ENCODE measurements at regions not wholly inside any gene's neighbourhood (a gene's known extent, or its start where the extent isn't known, plus 50 kb on each side); places are given as distances from the start of the nearest gene placed in this dataset.

DNA sequence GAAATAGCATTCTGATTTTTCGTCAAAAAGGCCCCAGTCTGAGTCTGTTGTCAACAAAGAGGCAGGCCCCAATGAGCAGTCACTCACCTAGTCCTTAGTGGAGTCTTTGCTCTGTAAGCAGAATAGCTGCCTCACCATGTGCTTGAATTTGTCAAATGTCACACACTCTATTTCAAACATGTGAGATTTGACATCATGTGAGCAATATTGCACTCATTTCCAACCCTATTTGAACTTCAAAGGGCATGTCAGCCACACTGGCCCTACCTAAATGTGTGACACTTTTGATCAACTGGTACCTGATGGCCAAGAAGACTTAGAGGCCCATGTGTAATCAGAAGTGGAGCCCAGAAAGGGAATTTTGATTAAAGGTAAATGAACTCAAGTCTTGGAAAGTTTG, 59.4 kb upstream of the PLAC1 start:
- Histone ChIP-seq H3K4me3 (no peak overlapping the region), H3K27ac (no peak overlapping the region), H3K4me1 (no peaks in the 10 kb centered on the region), H3K27me3 (peaks cover 0 to 35% of the 10 kb centered on the region in 2 donors), H3K36me3 (no peaks in the 10 kb centered on the region), H3K9me3 (no peaks in the 10 kb centered on the region)
- no peak for DNase-seq (ENCODE audit: low spot score in 2 of 2)
- TF ChIP-seq POLR2AphosphoS5 (IDR thresholded peaks at IDR 0.05) (no peak), CTCF (IDR thresholded peaks at IDR 0.05) (no peak), POLR2A (IDR thresholded peaks at IDR 0.05) (no peak)
- intact Hi-C loops (cut with DNase I; ENCODE audit: low total_unique reads): no loop called here

- Histone ChIP-seq H3K9me3 (no peaks in the 10 kb centered on the region), H3K36me3 (no peaks in the 10 kb centered on the region), H3K27me3 (peaks cover 0 to 39% of the 10 kb centered on the region in 2 donors), H3K27ac (no peak overlapping the region), H3K4me3 (no peak overlapping the region), H3K4me1 (no peaks in the 10 kb centered on the region)
- DNase-seq (ENCODE audit: low spot score in 2 of 2): no peak
- intact Hi-C loops (cut with DNase I; ENCODE audit: low total_unique reads): no loop called here
- TF ChIP-seq POLR2AphosphoS5 (IDR thresholded peaks at IDR 0.05) (no peak), POLR2A (IDR thresholded peaks at IDR 0.05) (no peak), CTCF (IDR thresholded peaks at IDR 0.05) (no peak)
Observed at GRCh38 chrX:134716620-134717012, 58.3 kb upstream of the PLAC1 start.

GRCh38 chrX:134715930-134716619, 57.8 kb upstream of the PLAC1 start:
- Histone ChIP-seq H3K4me3 (no peak overlapping the region), H3K27ac (no peak overlapping the region), H3K9me3 (no peaks in the 10 kb centered on the region), H3K27me3 (peaks cover 0 to 44% of the 10 kb centered on the region in 2 donors), H3K4me1 (no peaks in the 10 kb centered on the region), H3K36me3 (no peaks in the 10 kb centered on the region)
- intact Hi-C loops (cut with DNase I; ENCODE audit: low total_unique reads): no loop called here
- TF ChIP-seq POLR2AphosphoS5 (IDR thresholded peaks at IDR 0.05) (no peak), POLR2A (IDR thresholded peaks at IDR 0.05) (no peak), CTCF (IDR thresholded peaks at IDR 0.05) (no peak)
- no peak for DNase-seq (ENCODE audit: low spot score in 2 of 2)

DNA sequence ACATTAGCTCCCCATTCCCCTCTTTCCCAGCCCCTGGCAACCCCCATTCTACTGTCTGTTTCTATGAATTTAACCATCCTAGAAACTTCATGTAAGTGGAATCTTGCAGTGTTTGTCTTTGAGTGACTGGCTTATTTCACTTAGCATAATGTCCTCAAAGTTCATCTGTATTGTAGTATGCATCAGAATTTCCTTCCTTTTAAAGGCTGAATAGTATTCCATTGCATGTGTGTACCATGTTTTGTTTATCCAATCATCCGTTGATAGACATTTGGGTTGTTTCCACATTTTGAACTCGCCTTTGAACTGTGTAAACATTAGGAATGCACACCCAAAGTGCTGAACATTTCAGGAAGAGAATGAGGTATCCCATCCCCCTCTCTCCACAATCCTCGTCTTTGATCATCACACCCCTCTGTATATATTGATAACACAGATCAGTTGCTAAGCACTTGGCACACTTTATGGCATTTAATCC, 56.4 kb upstream of the PLAC1 start:
- intact Hi-C loops (cut with DNase I; ENCODE audit: low total_unique reads): no loop called here
- Histone ChIP-seq H3K4me3 (no peak overlapping the region), H3K36me3 (no peaks in the 10 kb centered on the region), H3K9me3 (no peaks in the 10 kb centered on the region), H3K27ac (no peak overlapping the region), H3K27me3 (peaks cover 0 to 44% of the 10 kb centered on the region in 2 donors), H3K4me1 (no peaks in the 10 kb centered on the region)
- DNase-seq (ENCODE audit: low spot score in 2 of 2): no peak
- TF ChIP-seq POLR2A (IDR thresholded peaks at IDR 0.05) (no peak), CTCF (IDR thresholded peaks at IDR 0.05) (no peak), POLR2AphosphoS5 (IDR thresholded peaks at IDR 0.05) (no peak)

GRCh38 chrX:134713618-134714107, 55.4 kb upstream of the PLAC1 start:
- Histone ChIP-seq H3K9me3 (no peaks in the 10 kb centered on the region), H3K27ac (no peak overlapping the region), H3K4me1 (no peaks in the 10 kb centered on the region), H3K36me3 (no peaks in the 10 kb centered on the region), H3K4me3 (no peak overlapping the region), H3K27me3 (peaks cover 0 to 53% of the 10 kb centered on the region in 2 donors)
- intact Hi-C loops (cut with DNase I; ENCODE audit: low total_unique reads): no loop called here
- TF ChIP-seq POLR2A (IDR thresholded peaks at IDR 0.05): no peak
- TF ChIP-seq POLR2AphosphoS5 (IDR thresholded peaks at IDR 0.05): no peak
- TF ChIP-seq CTCF (IDR thresholded peaks at IDR 0.05): no peak
- DNase-seq (ENCODE audit: low spot score in 2 of 2): no peak

All from breast epithelium (tissue), 4 donors.